ENCODE measurements at regions not wholly inside any gene's neighbourhood (a gene's known extent, or its start where the extent isn't known, plus 50 kb on each side); places are given as distances from the start of the nearest gene placed in this dataset.

DNA sequence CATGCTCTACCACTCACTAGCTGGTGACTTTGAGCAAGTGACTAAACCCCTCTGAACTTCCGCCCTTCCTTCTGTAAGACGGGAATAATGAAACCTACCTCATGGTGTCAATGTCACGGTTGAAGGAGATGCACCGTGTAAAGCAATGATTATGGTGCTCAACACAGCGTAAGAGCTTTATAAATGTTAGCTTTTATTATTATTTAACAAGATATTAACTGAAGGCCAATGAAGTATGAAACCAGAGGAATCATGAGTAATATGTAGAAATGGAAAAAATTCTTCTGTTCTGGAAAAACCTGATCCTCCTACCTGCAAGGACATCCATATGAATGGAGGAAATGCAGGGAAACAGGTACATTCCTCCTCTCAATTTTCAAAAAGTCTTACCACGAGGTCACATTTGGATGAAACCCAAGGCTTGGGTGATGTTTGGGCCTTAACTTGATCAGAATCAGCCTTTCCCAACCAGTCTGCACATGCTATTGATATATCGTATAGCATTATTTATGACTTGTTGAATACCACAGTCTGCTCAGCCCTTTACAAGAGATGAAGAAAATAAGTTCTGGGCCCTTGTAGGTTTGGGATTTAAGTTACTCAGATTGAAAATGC lies 166.8 kb upstream of the TBX3 start:
- Histone ChIP-seq H3K36me3 (ENCODE audit: control insufficient read depth in 4 of 4, insufficient read depth in 4 of 4, low read length in 4 of 4) (no peaks in the 10 kb centered on the region), H3K27ac (ENCODE audit: low read depth in 1 of 2, low read length in 1 of 2) (no peak overlapping the region), H3K4me3 (no peak overlapping the region), H3K4me1 (ENCODE audit: control insufficient read depth in 5 of 5, insufficient read depth in 5 of 5, low read length in 5 of 5) (peaks cover 0 to 8% (median 0%) of the 10 kb centered on the region in 5 donors), H3K27me3 (ENCODE audit: control insufficient read depth in 3 of 3, insufficient read depth in 3 of 3, low read length in 2 of 3) (no peaks in the 10 kb centered on the region), H3K9ac (ENCODE audit: insufficient read depth in 1 of 2, low read length in 2 of 2) (no peak overlapping the region), H3K9me3 (ENCODE audit: control insufficient read depth in 4 of 4, insufficient read depth in 3 of 4, low read length in 3 of 4) (no peaks in the 10 kb centered on the region)
- TF ChIP-seq, protein P1, sequence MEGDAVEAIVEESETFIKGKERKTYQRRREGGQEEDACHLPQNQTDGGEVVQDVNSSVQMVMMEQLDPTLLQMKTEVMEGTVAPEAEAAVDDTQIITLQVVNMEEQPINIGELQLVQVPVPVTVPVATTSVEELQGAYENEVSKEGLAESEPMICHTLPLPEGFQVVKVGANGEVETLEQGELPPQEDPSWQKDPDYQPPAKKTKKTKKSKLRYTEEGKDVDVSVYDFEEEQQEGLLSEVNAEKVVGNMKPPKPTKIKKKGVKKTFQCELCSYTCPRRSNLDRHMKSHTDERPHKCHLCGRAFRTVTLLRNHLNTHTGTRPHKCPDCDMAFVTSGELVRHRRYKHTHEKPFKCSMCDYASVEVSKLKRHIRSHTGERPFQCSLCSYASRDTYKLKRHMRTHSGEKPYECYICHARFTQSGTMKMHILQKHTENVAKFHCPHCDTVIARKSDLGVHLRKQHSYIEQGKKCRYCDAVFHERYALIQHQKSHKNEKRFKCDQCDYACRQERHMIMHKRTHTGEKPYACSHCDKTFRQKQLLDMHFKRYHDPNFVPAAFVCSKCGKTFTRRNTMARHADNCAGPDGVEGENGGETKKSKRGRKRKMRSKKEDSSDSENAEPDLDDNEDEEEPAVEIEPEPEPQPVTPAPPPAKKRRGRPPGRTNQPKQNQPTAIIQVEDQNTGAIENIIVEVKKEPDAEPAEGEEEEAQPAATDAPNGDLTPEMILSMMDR (IDR thresholded peaks at IDR 0.05; ENCODE audit: control extremely low read depth, extremely low read depth) = no peak
- ATAC-seq (ENCODE audit: insufficient read depth, low FRiP score) = no peak
- no peak for DNase-seq
- 86 to 93% methylated on average over 7 of the region's 7 CpGs for WGBS, 2 donors

DNA sequence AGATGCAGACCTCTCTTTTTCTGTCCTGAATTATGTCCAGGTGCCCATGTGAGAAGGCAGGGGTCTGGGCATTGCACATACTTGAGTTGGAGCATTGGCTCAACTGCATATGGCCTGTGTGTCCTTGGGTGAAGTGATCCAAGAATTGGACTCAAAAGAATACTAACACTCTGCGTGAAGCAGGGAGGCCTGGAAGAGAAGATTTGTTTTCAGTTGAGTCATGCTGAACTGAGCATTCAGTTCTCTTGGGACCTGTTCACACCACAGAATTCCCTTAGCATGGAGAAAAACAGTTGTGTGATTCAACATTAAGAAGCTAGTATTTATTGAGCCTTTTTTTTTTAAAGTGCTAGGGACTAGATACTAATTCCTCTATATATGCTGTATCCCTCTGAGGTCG lies 164.7 kb upstream of the TBX3 start:
- no peak for DNase-seq
- no peaks in the 10 kb centered on the region for H3K36me3 ChIP-seq (ENCODE audit: control insufficient read depth in 4 of 4, insufficient read depth in 4 of 4, low read length in 4 of 4)
- no peaks in the 10 kb centered on the region for H3K9me3 ChIP-seq (ENCODE audit: control insufficient read depth in 4 of 4, insufficient read depth in 3 of 4, low read length in 3 of 4)
- H3K4me3 ChIP-seq = no peak overlapping the region
- H3K27me3 ChIP-seq (ENCODE audit: control insufficient read depth in 3 of 3, insufficient read depth in 3 of 3, low read length in 2 of 3) = no peaks in the 10 kb centered on the region
- TF ChIP-seq, protein P1 (IDR thresholded peaks at IDR 0.05; ENCODE audit: control extremely low read depth, extremely low read depth) = no peak
- H3K4me1 ChIP-seq (ENCODE audit: control insufficient read depth in 5 of 5, insufficient read depth in 5 of 5, low read length in 5 of 5) = peaks cover 0 to 8% (median 0%) of the 10 kb centered on the region in 5 donors
- WGBS, 2 donors = 76 to 77% methylated on average over 2 of the region's 2 CpGs
- ATAC-seq (ENCODE audit: insufficient read depth, low FRiP score) = no peak
- no peak overlapping the region for H3K27ac ChIP-seq (ENCODE audit: low read depth in 1 of 2, low read length in 1 of 2)
- H3K9ac ChIP-seq (ENCODE audit: insufficient read depth in 1 of 2, low read length in 2 of 2) = no peak overlapping the region

DNA sequence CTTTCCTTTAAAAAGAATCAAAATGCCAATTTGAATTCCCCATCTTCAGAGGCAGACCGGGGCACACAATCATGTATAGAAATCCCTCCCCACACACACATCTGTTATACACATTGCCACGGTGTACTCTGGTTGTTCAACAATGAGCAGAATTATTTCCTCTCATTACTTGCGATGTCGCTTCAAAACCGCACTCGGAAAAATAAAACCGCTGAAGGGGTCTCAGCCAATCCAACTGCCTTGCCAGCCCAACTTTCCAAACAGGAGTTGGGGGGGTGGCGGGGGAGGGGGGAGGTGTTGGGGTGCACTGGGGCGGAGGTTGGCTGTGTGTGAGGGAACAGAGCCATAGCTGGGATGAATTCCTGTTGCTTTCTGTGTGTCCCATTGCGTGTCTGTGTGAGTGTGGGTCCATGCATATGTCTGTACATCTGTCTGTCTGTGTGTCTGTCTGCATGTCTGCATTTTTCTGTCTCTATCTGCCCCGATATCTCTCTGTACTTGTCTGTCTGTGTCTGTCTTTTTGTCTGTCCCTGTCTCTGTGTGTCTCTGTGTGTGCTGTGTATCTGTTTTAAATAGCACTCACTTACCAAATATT lies 163.6 kb upstream of the TBX3 start:
- DNase-seq (peak in 2 of 3 donors; percentile 32 to 46), ATAC-seq (ENCODE audit: insufficient read depth, low FRiP score) (no peak)
- Histone ChIP-seq H3K27me3 (ENCODE audit: control insufficient read depth in 3 of 3, insufficient read depth in 3 of 3, low read length in 2 of 3) (no peaks in the 10 kb centered on the region), H3K36me3 (ENCODE audit: control insufficient read depth in 4 of 4, insufficient read depth in 4 of 4, low read length in 4 of 4) (no peaks in the 10 kb centered on the region), H3K9ac (ENCODE audit: insufficient read depth in 1 of 2, low read length in 2 of 2) (no peak overlapping the region), H3K4me3 (no peak overlapping the region), H3K27ac (ENCODE audit: low read depth in 1 of 2, low read length in 1 of 2) (no peak overlapping the region), H3K4me1 (ENCODE audit: control insufficient read depth in 5 of 5, insufficient read depth in 5 of 5, low read length in 5 of 5) (no peaks in the 10 kb centered on the region), H3K9me3 (ENCODE audit: control insufficient read depth in 4 of 4, insufficient read depth in 3 of 4, low read length in 3 of 4) (no peaks in the 10 kb centered on the region)
- 78 to 86% methylated on average over 11 of the region's 11 CpGs for WGBS, 2 donors
- TF ChIP-seq, protein P1 (IDR thresholded peaks at IDR 0.05; ENCODE audit: control extremely low read depth, extremely low read depth) = no peak
